Activated T-helper 1 cell treated with Interleukin-2 at 50 U/mL for 16 hours (primary cell): ENCODE measurements at regions not wholly inside any gene's neighbourhood (a gene's known extent, or its start where the extent isn't known, plus 50 kb on each side); places are given as distances from the start of the nearest gene placed in this dataset.

ENCODE experiments used
- DNase-seq: peaks from one replicate; pipeline ENCODE4 v3.0.0-alpha.2; 2020; ENCODE audit warnings: low read depth

GRCh38 chr2:59449274-59449673 lies 1104.2 kb downstream of the BCL11A start:
- no peak for DNase-seq

GRCh38 chr2:59440491-59440890 lies 1113.0 kb downstream of the BCL11A start:
- DNase-seq = no peak

DNA sequence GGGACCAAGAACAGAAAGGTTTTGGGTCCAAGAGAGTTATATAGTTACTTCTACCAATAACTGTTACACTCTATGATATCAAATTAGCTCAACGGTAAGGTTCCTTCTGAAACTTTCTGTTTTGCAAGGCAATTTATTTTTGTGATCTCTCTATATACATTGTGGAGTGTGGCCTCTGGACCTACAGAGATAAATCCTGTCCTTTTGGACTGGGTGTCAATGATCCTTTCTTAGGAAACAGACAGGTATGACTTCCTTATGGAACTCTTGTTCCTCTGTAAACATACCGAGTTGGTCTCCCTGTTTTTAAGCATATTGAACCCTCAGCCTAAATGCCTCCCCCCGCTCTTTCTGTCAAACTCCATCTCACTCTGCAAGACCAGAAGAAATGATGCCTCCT lies 1117.8 kb downstream of the BCL11A start:
- no peak for DNase-seq

DNA sequence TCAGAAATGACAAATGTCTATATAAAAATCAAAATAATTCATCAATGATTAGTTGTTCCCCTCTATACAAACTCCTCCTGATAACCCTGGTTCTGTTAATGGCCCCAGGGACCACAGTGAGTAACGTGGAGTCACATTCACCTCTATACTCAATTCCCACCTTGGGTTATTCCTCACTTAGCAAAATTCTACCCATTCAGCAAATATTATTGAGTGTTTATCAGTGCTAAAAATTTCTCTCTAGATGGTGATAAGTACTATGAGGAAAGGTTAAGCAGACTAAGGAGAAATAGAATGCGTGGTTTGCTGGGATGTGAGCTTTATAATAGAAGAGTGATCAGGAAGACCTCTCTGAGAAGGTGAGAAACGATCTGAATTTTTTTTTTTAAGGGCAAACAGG lies 1124.5 kb downstream of the BCL11A start:
- DNase-seq = no peak

GRCh38 chr2:59427980-59428379 lies 1125.5 kb downstream of the BCL11A start:
- DNase-seq = no peak

- no peak for DNase-seq
Measured at GRCh38 chr2:59425247-59425646, 1128.2 kb downstream of the BCL11A start.

- DNase-seq = no peak
Measured at GRCh38 chr2:59413751-59414570, 1139.5 kb downstream of the BCL11A start.

DNA sequence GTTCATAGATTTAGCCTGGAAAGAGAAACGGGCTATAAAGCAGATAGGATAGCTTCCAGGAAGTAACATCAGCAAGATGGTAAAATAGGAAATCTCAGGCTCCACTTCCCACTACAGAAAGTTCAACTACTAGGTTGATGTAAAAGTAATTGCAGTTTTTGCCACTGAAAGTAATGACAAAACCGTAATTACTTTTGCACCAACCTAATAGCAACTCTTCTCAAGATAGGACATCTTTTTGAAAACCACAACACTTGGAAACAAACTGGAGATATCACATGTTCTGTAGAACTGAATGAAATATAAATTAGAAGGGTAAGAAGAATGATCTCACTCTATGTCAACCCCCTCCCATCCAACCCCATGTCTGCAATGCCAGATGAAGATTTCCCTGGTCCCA lies 1154.3 kb downstream of the BCL11A start:
- DNase-seq = no peak

GRCh38 chr2:59398081-59398480 lies 1155.4 kb downstream of the BCL11A start:
- no peak for DNase-seq

GRCh38 chr2:59395119-59395518 lies 1154.0 kb upstream of the FANCL start:
- DNase-seq = no peak

DNA sequence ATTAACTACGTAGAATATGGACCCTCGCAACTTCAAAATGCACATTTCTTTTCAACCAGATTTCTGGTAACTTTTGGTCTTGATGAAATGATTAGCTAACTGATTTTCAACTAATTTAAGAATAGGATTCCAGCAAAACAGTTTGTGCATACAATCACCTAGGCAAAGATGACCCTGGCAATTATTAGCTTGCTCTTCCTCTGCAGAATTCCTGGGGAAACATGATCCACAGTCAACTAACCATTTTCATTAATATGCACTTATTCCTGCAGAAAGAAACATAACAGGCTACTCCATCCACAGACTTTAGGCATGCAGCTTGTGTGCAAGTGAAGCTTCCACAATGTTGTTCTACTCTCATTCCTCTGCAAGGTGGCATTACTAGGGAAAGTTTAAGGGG lies 1150.8 kb upstream of the FANCL start:
- no peak for DNase-seq

DNA sequence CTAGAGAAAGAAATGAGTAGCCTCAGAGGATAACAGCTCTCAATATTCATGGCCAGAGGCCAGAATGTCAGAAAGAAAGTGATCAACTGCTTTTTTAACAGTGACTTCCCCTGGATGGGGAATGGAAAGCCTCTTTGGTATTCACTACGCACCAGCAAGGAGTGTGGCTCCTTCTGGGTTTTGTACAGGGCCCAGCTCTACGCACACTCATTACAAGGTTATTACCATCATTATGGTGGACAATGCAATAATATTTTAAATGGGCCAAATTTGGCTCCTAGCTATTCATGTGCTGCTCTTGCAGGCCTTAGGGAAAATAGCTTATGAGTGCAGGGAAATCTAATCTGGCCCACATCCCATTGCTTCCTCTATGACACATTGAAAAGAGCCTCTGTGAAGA lies 1149.5 kb upstream of the FANCL start:
- DNase-seq = no peak

GRCh38 chr2:59389240-59389639 lies 1148.1 kb upstream of the FANCL start:
- DNase-seq = no peak

- DNase-seq = no peak
Measured at GRCh38 chr2:59385971-59386370, 1144.8 kb upstream of the FANCL start.

GRCh38 chr2:59383473-59383872 lies 1142.3 kb upstream of the FANCL start:
- no peak for DNase-seq

DNA sequence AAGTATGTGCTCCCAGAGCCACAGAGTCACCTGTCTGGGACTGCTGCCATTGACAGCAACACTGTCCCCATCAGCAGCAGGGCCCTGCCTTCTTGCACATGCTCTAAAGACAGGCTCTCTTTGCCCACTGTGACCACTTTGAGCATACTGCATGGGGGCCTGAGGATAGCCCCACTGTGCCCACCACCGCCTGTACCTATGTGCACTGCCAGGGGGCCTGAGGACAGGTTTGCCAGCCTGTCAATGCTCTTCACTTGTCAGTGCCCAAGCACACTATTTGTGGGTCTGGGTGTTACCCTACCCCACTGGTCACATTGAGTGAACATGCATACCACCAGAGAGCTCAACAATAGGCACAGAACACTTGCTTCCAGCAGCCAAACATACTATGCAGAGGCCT lies 1137.0 kb upstream of the FANCL start:
- DNase-seq = no peak

DNA sequence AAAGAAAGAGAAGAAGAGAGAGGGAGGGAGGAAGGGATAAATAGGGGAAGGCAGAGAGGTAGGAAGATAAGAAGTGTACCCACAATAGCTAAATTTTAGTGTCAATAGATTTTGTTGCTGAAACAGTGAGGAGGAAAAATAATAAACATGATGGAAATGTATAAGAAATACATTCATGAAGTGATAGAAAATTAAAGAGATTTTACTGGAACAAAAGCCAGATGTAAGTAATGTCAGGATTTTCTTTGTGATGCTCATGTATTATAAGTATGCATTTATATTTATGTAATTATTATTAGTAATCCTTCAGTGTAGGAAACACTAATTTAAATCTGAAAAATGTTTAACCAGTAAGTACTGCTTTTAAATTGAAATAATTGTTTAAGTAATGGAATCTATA lies 1125.2 kb upstream of the FANCL start:
- DNase-seq = no peak

DNA sequence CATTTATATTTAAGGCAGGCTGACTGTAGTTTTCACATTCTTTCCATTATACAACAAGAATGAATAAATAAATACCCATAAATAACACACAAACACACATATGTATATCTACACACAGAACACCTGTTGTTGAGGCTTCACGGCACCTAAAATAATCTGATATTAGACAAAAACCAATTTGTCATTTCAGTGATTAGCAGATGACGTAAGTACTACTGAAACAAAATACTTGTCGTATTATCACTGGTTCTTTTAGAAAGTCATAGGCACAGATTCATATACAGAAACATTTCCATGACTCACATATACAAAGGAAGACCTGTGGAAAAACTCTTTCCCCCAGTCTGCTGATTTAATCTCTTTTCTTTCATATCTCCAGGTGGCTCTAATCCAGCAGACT lies 1113.4 kb upstream of the FANCL start:
- DNase-seq = no peak

- no peak for DNase-seq
Measured at GRCh38 chr2:59353306-59353921, 1112.3 kb upstream of the FANCL start.

- DNase-seq = no peak
Measured at GRCh38 chr2:59342166-59342565, 1101.0 kb upstream of the FANCL start.

DNA sequence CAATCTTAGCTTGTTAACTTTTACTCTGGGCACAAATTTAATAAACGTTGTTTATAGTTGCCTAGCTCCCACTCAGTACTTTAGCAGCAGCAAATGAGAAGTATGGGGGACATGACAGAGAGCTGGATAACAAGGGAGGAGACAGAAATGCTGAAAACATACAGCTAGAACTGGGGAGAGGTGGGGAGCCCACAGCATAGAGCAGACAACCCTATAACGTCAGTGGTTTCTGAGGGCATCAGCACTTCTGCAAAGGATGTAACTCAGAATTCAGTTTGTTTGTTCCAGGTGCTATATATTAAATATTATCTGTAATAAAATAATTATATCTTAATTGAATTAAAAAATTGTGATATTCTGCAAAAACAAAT lies 1098.7 kb upstream of the FANCL start:
- no peak for DNase-seq

DNA sequence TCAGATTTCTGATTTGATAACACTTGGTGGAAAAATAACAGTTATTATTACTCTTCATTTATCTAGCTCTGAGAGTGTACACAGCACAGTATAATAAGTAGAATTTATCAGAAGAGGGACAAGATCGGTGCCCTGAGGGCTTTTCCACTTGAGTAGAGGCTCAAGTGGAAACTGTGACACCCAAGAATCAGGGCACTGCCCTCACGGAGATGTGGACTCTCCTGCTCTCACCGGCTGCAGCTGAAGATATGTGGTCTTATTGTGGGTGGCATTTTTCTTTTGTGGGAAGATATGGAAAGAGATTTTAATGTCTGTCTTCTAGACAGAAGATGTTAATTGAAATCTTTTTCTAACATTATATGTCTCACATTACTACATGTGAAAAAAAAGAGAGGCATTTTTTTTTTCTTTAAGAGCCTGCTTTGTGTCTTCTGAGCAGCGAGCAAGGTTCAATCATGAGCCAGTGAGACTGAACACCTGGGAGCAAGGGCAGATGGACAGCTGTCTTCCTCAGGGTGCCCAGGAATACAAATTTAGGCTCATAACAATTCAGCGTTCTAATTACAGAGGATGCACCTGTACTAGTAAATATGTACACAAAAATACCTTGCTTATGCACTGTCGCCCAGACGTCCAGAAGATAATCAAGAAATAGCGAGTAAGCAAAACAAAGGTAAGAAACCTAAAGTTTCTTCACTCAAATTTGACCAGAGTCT lies 1098.2 kb upstream of the FANCL start:
- no peak for DNase-seq

GRCh38 chr2:59333007-59333406 lies 1091.9 kb upstream of the FANCL start:
- no peak for DNase-seq
